ENCODE measurements at regions not wholly inside any gene's neighbourhood (a gene's known extent, or its start where the extent isn't known, plus 50 kb on each side); places are given as distances from the start of the nearest gene placed in this dataset.

DNA sequence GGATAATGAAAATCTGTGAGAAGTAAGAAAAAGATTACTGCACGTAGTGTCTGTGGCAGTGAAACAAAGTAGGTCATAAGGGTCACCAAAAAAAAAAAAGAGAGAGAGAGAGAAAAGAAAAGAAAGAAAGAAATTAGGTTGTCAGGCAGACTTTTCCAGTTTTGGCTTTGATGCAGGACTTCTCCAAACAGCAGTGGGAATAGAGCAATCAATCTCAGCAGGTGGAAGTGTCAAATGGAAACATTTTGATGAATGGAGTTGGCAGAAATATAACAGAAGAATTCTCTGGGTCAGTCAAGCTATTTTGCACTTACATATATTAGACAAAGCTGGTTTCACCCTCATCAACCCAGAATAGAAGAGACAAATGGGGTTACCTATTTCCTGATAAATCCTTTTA is 745.8 kb downstream of the SLC6A15 start:
- TF ChIP-seq POLR2A (IDR thresholded peaks at IDR 0.05): no peak
- TF ChIP-seq, protein P1, sequence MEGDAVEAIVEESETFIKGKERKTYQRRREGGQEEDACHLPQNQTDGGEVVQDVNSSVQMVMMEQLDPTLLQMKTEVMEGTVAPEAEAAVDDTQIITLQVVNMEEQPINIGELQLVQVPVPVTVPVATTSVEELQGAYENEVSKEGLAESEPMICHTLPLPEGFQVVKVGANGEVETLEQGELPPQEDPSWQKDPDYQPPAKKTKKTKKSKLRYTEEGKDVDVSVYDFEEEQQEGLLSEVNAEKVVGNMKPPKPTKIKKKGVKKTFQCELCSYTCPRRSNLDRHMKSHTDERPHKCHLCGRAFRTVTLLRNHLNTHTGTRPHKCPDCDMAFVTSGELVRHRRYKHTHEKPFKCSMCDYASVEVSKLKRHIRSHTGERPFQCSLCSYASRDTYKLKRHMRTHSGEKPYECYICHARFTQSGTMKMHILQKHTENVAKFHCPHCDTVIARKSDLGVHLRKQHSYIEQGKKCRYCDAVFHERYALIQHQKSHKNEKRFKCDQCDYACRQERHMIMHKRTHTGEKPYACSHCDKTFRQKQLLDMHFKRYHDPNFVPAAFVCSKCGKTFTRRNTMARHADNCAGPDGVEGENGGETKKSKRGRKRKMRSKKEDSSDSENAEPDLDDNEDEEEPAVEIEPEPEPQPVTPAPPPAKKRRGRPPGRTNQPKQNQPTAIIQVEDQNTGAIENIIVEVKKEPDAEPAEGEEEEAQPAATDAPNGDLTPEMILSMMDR (IDR thresholded peaks at IDR 0.05): no peak

DNA sequence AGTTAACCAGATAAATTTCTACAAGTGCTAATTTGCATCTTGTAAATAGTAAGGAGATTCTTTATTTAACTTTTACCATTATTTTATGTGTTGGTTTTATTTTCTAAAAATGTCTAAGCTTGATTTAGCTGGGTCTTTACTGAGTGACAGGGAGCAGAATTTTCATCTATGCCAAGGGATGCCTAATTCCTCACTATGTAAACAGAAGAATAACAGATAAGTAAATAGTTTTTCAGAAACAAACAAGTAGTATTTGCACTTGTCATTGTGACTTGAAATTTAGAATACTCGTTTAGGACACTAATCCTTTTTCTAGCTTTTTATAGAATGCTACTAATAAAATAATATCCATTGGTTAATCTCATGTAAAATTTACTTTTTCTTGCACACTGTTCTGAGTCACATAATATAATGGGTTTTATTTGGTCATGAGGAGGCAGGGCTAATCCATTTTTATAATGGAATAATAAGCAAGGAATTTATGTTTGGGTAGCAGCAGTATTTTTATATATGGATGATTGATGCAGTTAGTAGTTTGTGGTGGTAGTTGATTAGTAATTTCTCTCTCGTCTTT is 746.5 kb downstream of the SLC6A15 start:
- Histone ChIP-seq H3K4me3 (no peak overlapping the region), H3K27me3 (no peaks in the 10 kb centered on the region), H3K27ac (no peak overlapping the region), H3K9me3 (replicated peaks in 1 of 3) (no peaks in the 10 kb centered on the region), H3K4me1 (replicated peaks in 1 of 2) (no peaks in the 10 kb centered on the region), H3K36me3 (replicated peaks in 1 of 2) (no peaks in the 10 kb centered on the region)
- TF ChIP-seq POLR2A (IDR thresholded peaks at IDR 0.05): no peak
- TF ChIP-seq, protein P1 (IDR thresholded peaks at IDR 0.05): no peak
- 49 to 56% (median 55%) methylated on average over 2 of the region's 2 CpGs for WGBS, 4 donors
- DNase-seq: no peak
- intact Hi-C loops (cut with DNase I): no loop called here

More for the DNA sequence above, 745.8 kb downstream of the SLC6A15 start:
- no peaks in the 10 kb centered on the region for H3K9me3 ChIP-seq (replicated peaks in 1 of 3)
- intact Hi-C loops (cut with DNase I): no loop called here
- no peak overlapping the region for H3K4me3 ChIP-seq
- H3K27me3 ChIP-seq: no peaks in the 10 kb centered on the region
- DNase-seq: no peak
- no peaks in the 10 kb centered on the region for H3K4me1 ChIP-seq (replicated peaks in 1 of 2)
- 26 to 37% (median 31%) methylated on average over 1 of the region's 1 CpG for WGBS, 4 donors
- H3K36me3 ChIP-seq (replicated peaks in 1 of 2): no peaks in the 10 kb centered on the region
- H3K27ac ChIP-seq: no peak overlapping the region

DNA sequence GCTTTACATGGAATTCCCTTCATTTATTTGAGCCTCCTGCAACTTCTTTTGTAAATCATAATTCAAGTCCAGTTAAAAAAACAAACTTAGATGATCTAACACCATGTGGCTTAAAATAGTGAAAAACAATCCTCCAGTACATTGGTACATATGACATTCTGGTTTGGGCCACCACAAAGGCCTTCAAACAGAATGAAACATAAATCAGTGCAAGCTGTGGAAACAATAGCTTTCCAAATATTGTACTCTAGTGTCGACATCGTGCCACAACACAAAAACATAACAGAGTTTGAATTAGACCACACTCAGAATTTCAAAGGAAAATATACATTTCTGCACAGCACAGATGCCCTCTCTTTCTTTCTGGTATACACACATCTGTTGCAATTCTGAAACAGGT is 751.3 kb downstream of the SLC6A15 start:
- WGBS, 4 donors: 54 to 76% (median 72%) methylated on average over 2 of the region's 2 CpGs
- Histone ChIP-seq H3K27ac (no peak overlapping the region), H3K9me3 (replicated peaks in 1 of 3) (no peaks in the 10 kb centered on the region), H3K4me3 (no peak overlapping the region), H3K4me1 (replicated peaks in 1 of 2) (no peaks in the 10 kb centered on the region), H3K36me3 (replicated peaks in 1 of 2) (no peaks in the 10 kb centered on the region), H3K27me3 (no peaks in the 10 kb centered on the region)
- no peak for DNase-seq
- intact Hi-C loops (cut with DNase I): no loop called here
- TF ChIP-seq POLR2A (IDR thresholded peaks at IDR 0.05): no peak
- TF ChIP-seq, protein P1 (IDR thresholded peaks at IDR 0.05): no peak

DNA sequence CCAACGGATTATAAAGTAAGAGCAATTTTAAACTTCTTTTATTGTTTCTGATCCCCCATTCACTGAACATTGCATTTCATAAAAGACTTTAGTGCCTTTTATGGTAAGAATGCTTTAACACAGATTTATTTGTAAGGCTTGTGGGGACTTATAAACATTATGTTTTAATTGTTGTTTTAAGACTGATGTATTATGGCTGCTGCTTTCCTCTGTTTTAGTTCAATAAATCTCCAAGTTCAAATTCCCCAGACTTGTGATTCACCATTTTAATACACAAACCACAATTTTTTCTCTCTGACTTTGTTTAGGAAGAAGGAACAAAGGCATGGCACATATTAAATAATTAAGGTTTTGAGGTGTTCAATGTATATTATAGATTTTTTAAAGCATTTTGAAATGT is 753.3 kb downstream of the SLC6A15 start:
- WGBS, 4 donors: 81 to 98% (median 84%) methylated on average over 1 of the region's 1 CpG
- intact Hi-C loops (cut with DNase I): no loop called here
- no peak for TF ChIP-seq POLR2A (IDR thresholded peaks at IDR 0.05)
- TF ChIP-seq, protein P1 (IDR thresholded peaks at IDR 0.05): no peak

More for the DNA sequence above, 753.3 kb downstream of the SLC6A15 start:
- DNase-seq: no peak
- Histone ChIP-seq H3K27ac (no peak overlapping the region), H3K36me3 (replicated peaks in 1 of 2) (no peaks in the 10 kb centered on the region), H3K4me1 (replicated peaks in 1 of 2) (no peaks in the 10 kb centered on the region), H3K9me3 (replicated peaks in 1 of 3) (no peaks in the 10 kb centered on the region), H3K27me3 (no peaks in the 10 kb centered on the region), H3K4me3 (no peak overlapping the region)

Data from adrenal gland (tissue), 9 donors.